GM10248 (cell line): ENCODE measurements at regions not wholly inside any gene's neighbourhood (a gene's known extent, or its start where the extent isn't known, plus 50 kb on each side); places are given as distances from the start of the nearest gene placed in this dataset.
"Not testable (repeated sequence)": the region's sequence is repeated elsewhere in the genome, so short reads cannot be mapped to it uniquely, and the experiment has no call there.

Experiments
- CTCF ChIA-PET: fragments of 300-600 bp; sonication (Branson Sonifier 250); formaldehyde crosslinking; extraction: SDS; loops from one replicate; lab custom pipeline; 2021; ENCODE audit warnings: antibody characterized with exemption; lab: Yijun Ruan, JAX
- POLR2A ChIA-PET: fragments of 350-650 bp; sonication (Branson Sonifier 250); formaldehyde crosslinking; extraction: SDS; loops from one replicate; lab custom pipeline; 2020; ENCODE audit warnings: antibody characterized with exemption; lab: Yijun Ruan, JAX
- DNase-seq: peaks from one replicate; pipeline ENCODE4 v3.0.0; 2012; ENCODE audit errors: extremely low spot score
- TF ChIP-seq, protein P1 (sequence below): IDR thresholded peaks from 2 replicates; pipeline ENCODE4 v1.5.1; 2012; ENCODE audit warnings: mild to moderate bottlenecking, low read depth; ENCODE audit errors: extremely low read depth, missing control alignments, control extremely low read depth

DNA sequence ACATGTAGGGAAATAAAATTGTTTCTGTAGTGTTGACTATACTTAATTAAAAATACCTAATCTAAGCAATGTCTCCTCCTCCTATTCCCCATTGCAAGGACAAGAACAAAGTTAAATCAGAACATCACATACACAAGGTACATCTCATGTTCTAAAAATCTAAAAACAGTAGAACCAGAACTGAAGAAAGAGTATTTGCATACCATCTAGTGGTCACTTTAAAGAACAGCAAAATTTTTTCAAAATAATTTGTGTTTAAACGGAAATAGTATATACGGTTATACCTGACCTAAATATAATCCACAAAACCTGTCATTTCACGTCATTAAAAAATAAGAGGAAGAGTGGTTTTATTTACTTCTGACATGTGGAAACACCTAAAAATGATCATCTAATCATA, 294.3 kb upstream of the KCNH7 start:
- ChIA-PET POLR2A (no interaction called here), CTCF (interaction anchor here (0.8 to 1.6 kb wide), 6 partner anchors 12 to 241 kb away, joined by 3 to 5 read pairs (median 3); no protein-coding TSS in a partner anchor)
- no peak for DNase-seq
- TF ChIP-seq, protein P1, sequence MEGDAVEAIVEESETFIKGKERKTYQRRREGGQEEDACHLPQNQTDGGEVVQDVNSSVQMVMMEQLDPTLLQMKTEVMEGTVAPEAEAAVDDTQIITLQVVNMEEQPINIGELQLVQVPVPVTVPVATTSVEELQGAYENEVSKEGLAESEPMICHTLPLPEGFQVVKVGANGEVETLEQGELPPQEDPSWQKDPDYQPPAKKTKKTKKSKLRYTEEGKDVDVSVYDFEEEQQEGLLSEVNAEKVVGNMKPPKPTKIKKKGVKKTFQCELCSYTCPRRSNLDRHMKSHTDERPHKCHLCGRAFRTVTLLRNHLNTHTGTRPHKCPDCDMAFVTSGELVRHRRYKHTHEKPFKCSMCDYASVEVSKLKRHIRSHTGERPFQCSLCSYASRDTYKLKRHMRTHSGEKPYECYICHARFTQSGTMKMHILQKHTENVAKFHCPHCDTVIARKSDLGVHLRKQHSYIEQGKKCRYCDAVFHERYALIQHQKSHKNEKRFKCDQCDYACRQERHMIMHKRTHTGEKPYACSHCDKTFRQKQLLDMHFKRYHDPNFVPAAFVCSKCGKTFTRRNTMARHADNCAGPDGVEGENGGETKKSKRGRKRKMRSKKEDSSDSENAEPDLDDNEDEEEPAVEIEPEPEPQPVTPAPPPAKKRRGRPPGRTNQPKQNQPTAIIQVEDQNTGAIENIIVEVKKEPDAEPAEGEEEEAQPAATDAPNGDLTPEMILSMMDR, result peak; percentile 17

DNA sequence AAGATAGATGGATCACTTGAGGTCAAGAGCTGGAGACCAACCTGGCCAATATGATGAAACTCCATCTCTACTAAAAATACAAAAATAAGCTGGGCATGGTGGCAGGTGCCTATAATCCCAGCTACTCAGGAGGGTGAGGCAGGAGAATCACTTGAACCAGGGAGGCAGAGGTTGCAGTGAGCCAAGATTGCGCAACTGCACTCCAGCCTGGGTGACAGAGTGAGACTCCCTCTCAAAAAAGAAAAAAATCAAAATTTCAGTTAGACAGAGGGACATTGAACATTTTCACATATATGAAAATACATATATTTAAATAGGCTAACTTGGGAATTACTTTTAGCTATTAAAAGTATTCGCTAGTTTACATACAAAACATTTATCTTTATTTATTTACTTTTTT, 293.6 kb upstream of the KCNH7 start:
- POLR2A ChIA-PET, DNase-seq: not testable (repeated sequence)
- CTCF ChIA-PET, result interaction anchor here (0.8 to 1.6 kb wide), 5 partner anchors 12 to 241 kb away, joined by 3 to 5 read pairs (median 3); no protein-coding TSS in a partner anchor

- ChIA-PET POLR2A (no interaction called here), CTCF (interaction anchor here (1.5 to 2.1 kb wide), 2 partner anchors 12 to 32 kb away, joined by 3 to 7 read pairs; no protein-coding TSS in a partner anchor)
- no peak for DNase-seq
- TF ChIP-seq, protein P1, result no peak
These were observed 285.0 kb upstream of the KCNH7 start for GRCh38 chr2:163123526-163123925.

- CTCF ChIA-PET, result interaction anchor here (1.0 to 2.1 kb wide), 3 partner anchors 11 to 33 kb away, joined by 3 to 7 read pairs (median 7); no protein-coding TSS in a partner anchor
These were observed 283.7 kb upstream of the KCNH7 start for GRCh38 chr2:163122257-163122656.

DNA sequence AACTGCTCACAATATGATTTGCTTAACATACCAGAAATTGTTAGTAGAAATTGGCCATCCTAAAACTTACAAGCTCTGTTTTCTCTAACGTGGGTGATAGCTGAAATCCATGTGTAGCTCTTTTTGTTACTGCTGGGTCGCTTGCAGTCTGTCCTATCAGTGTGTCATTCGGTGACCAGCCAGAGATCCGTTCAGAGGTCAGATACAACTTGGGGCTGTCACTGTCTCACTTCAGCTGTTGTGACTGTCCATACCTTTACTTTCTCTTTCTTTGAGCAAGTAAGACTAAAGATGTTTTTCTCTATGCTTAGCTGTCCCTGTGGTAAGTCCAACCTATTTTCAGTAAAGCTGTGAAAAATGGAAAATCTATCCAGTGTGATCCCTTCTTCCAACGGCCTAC, 282.9 kb upstream of the KCNH7 start:
- DNase-seq, result no peak
- TF ChIP-seq, protein P1, result no peak
- ChIA-PET POLR2A (no interaction called here), CTCF (interaction anchor here (0.7 to 2.1 kb wide), 4 partner anchors 10 to 47 kb away, joined by 3 to 7 read pairs (median 5); no protein-coding TSS in a partner anchor)

More at GRCh38 chr2:163122257-163122656, 283.7 kb upstream of the KCNH7 start:
- no peak for DNase-seq
- POLR2A ChIA-PET, result no interaction called here
- TF ChIP-seq, protein P1, result no peak

DNA sequence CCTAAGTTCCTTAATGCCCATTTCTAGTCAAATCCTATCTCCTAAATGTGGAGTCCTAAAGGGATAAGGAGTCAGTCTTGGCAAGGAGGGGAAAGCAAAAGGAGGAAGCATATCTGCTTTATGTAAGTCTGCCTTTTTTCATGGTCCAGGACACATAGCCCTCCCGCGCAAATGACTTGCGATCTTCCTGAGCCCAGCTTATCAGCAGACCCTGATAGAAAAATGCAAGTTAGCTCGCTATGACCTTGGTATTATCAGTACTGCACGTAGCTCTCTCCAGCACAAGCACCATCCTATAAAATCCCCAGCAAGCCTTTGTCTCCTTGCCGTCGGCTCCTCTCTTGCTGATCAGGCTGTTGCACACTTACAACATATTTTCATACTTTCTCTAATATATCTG, 281.4 kb upstream of the KCNH7 start:
- TF ChIP-seq, protein P1, result no peak
- DNase-seq, result no peak
- ChIA-PET CTCF (interaction anchor here (1.2 to 1.3 kb wide), 2 partner anchors 13 to 15 kb away, joined by 3 to 5 read pairs; no protein-coding TSS in a partner anchor), POLR2A (no interaction called here)

DNA sequence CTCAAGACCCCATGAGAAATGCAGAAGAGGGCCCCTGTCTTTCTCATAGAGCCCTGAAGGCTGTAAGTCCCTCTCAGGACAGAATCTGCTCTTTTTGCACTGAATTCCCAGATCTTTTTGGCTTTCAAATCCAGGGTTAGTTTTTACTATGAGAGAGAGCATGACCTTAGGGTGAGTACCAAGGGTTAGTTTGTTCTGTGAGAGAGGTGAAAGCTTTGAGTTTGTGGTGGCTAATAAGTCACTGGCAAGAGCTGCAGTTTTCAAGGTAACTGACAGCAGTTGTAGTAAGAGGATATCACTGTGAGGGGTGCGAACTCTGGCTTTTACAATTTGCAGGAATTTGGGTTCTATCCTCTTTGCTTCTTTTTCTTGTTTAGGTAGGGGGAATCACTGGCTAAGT, 248.4 kb upstream of the KCNH7 start:
- ChIA-PET POLR2A (no interaction called here), CTCF (interaction anchor here (0.6 kb wide), 1 partner anchor 10 kb away, joined by 3 read pairs; no protein-coding TSS in a partner anchor)
- no peak for DNase-seq
- TF ChIP-seq, protein P1, result no peak

DNA sequence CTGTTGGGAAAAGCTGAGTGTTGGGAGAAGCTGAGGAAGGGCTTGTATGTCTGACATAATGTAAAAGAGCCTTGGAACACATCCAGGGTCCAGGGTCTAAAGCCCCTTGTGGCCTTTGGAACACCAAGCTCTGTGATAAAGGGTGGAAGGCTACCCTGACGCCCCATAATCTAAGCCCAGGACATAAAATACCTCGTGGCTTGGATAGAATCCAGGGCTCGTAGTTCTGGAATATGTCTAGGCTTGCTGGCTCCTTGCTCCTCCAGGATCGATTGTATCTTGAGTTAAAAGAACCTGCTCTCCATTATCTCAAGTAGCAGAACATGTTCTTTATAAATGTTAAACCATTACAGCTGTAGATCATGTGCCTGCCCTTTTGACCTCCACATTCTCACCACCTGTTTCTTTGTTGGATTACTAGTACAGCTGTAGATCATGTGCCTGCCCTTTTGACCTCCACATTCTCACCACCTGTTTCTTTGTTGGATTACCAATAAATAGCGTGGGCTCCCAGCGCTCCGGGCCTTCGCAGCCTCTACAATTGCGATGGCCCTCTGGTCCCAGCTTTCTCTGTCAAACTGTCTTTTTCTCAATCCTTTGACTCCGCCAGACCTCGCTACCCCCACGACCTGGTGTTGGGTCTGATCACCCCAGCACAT, 246.9 kb upstream of the KCNH7 start:
- DNase-seq, CTCF ChIA-PET, POLR2A ChIA-PET: not testable (repeated sequence)
